Liver (tissue), 3 donors: ENCODE measurements at regions not wholly inside any gene's neighbourhood (a gene's known extent, or its start where the extent isn't known, plus 50 kb on each side); places are given as distances from the start of the nearest gene placed in this dataset.

Experiments
- EGR1 ChIP-seq, 2 donors: IDR thresholded peaks; 2 replicates each; pipeline ENCODE4 v1.6.1; 2016 to 2018; ENCODE audit warnings: antibody characterized with exemption in 2 of 2, low read depth in 2 of 2
- FOXA1 ChIP-seq: IDR thresholded peaks from 2 replicates; pipeline ENCODE4 v1.6.1; 2016; ENCODE audit warnings: antibody characterized with exemption
- HNF4G ChIP-seq: IDR thresholded peaks from 2 replicates; pipeline ENCODE4 v1.6.1; 2016; ENCODE audit warnings: antibody characterized with exemption
- JUND ChIP-seq, 2 donors: IDR thresholded peaks; 2 replicates each; pipeline ENCODE4 v1.6.1; 2016; ENCODE audit warnings: antibody characterized with exemption in 2 of 2
- NR2F2 ChIP-seq: IDR thresholded peaks from 2 replicates; pipeline ENCODE4 v1.6.1; 2016; ENCODE audit warnings: antibody characterized with exemption
- RAD21 ChIP-seq, 2 donors: IDR thresholded peaks; 2 replicates each; pipeline ENCODE4 v1.6.1; 2016; ENCODE audit warnings: antibody characterized with exemption in 2 of 2, mild to moderate bottlenecking in 2 of 2
- RXRA ChIP-seq, 2 donors: IDR thresholded peaks; 2 replicates each; pipeline ENCODE4 v1.6.1; 2017 to 2018; ENCODE audit warnings: antibody characterized with exemption in 2 of 2, mild to moderate bottlenecking in 1 of 2
- SP1 ChIP-seq: IDR thresholded peaks from 2 replicates; pipeline ENCODE4 v1.6.1; 2018; ENCODE audit warnings: antibody characterized with exemption, mild to moderate bottlenecking
- TAF1 ChIP-seq: conservative IDR thresholded peaks from 2 replicates; pipeline ENCODE4 v1.6.1; 2016; ENCODE audit warnings: antibody characterized with exemption, mild to moderate bottlenecking
- YY1 ChIP-seq: IDR thresholded peaks from 2 replicates; pipeline ENCODE4 v1.6.1; 2016; ENCODE audit warnings: antibody characterized with exemption, mild to moderate bottlenecking
- TF ChIP-seq, protein P1 (sequence below): IDR thresholded peaks from 2 replicates; pipeline ENCODE4 v1.6.1; 2016; ENCODE audit warnings: antibody characterized with exemption
- TF ChIP-seq, protein P2 (sequence below): fragments of 150-350 bp; IDR thresholded peaks from 2 replicates; pipeline ENCODE4 v1.5.1; 2017; ENCODE audit warnings: improper control_type of control experiment, low read depth, low read length; ENCODE audit not compliant: missing input control
- TF ChIP-seq, protein P3 (sequence below): IDR thresholded peaks from 2 replicates; pipeline ENCODE4 v1.6.1; 2016; ENCODE audit warnings: antibody characterized with exemption, mild to moderate bottlenecking
- TF ChIP-seq, protein P4 (sequence below): IDR thresholded peaks from 2 replicates; pipeline ENCODE4 v1.6.1; 2016; ENCODE audit warnings: antibody characterized with exemption
- donor health status: healthy.
- donor health status: healthy.

DNA sequence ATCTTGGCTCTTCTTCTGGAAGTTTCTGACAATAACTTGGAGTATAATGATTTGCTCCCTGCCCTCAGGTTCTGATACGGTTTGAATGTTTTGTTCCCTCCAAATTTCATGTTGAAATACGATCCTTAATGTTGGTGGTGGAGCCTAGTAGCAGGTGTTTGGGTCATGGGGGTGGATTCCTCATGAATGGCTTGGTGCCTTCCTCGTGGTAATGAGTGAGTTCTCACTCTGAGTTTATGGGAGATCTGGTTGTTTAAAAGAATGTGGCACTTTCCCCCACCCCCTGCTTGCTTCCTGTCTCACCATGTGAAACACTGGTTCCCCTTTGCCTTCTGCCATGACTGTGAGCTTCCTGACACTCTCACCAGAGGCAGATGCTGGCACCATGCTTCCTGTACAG is 103.0 kb upstream of the OSMR start:
- TF ChIP-seq, protein P1, sequence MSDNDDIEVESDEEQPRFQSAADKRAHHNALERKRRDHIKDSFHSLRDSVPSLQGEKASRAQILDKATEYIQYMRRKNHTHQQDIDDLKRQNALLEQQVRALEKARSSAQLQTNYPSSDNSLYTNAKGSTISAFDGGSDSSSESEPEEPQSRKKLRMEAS, result no peak
- TF ChIP-seq RXRA (IDR thresholded peaks at IDR 0.05) (no peak), JUND (IDR thresholded peaks at IDR 0.05) (no peak), YY1 (no peak), NR2F2 (no peak), TAF1 (no peak), RAD21 (IDR thresholded peaks at IDR 0.05) (no peak), SP1 (no peak), FOXA1 (no peak), HNF4G (no peak), EGR1 (IDR thresholded peaks at IDR 0.05; ENCODE audit: low read depth in 2 of 2) (no peak)
- TF ChIP-seq, protein P2, sequence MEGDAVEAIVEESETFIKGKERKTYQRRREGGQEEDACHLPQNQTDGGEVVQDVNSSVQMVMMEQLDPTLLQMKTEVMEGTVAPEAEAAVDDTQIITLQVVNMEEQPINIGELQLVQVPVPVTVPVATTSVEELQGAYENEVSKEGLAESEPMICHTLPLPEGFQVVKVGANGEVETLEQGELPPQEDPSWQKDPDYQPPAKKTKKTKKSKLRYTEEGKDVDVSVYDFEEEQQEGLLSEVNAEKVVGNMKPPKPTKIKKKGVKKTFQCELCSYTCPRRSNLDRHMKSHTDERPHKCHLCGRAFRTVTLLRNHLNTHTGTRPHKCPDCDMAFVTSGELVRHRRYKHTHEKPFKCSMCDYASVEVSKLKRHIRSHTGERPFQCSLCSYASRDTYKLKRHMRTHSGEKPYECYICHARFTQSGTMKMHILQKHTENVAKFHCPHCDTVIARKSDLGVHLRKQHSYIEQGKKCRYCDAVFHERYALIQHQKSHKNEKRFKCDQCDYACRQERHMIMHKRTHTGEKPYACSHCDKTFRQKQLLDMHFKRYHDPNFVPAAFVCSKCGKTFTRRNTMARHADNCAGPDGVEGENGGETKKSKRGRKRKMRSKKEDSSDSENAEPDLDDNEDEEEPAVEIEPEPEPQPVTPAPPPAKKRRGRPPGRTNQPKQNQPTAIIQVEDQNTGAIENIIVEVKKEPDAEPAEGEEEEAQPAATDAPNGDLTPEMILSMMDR, result no peak
- TF ChIP-seq, protein P3, sequence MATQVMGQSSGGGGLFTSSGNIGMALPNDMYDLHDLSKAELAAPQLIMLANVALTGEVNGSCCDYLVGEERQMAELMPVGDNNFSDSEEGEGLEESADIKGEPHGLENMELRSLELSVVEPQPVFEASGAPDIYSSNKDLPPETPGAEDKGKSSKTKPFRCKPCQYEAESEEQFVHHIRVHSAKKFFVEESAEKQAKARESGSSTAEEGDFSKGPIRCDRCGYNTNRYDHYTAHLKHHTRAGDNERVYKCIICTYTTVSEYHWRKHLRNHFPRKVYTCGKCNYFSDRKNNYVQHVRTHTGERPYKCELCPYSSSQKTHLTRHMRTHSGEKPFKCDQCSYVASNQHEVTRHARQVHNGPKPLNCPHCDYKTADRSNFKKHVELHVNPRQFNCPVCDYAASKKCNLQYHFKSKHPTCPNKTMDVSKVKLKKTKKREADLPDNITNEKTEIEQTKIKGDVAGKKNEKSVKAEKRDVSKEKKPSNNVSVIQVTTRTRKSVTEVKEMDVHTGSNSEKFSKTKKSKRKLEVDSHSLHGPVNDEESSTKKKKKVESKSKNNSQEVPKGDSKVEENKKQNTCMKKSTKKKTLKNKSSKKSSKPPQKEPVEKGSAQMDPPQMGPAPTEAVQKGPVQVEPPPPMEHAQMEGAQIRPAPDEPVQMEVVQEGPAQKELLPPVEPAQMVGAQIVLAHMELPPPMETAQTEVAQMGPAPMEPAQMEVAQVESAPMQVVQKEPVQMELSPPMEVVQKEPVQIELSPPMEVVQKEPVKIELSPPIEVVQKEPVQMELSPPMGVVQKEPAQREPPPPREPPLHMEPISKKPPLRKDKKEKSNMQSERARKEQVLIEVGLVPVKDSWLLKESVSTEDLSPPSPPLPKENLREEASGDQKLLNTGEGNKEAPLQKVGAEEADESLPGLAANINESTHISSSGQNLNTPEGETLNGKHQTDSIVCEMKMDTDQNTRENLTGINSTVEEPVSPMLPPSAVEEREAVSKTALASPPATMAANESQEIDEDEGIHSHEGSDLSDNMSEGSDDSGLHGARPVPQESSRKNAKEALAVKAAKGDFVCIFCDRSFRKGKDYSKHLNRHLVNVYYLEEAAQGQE, result no peak
- TF ChIP-seq, protein P4, sequence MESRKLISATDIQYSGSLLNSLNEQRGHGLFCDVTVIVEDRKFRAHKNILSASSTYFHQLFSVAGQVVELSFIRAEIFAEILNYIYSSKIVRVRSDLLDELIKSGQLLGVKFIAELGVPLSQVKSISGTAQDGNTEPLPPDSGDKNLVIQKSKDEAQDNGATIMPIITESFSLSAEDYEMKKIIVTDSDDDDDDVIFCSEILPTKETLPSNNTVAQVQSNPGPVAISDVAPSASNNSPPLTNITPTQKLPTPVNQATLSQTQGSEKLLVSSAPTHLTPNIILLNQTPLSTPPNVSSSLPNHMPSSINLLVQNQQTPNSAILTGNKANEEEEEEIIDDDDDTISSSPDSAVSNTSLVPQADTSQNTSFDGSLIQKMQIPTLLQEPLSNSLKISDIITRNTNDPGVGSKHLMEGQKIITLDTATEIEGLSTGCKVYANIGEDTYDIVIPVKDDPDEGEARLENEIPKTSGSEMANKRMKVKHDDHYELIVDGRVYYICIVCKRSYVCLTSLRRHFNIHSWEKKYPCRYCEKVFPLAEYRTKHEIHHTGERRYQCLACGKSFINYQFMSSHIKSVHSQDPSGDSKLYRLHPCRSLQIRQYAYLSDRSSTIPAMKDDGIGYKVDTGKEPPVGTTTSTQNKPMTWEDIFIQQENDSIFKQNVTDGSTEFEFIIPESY, result no peak
